Endodermal cell (in vitro differentiated cells): ENCODE measurements at regions not wholly inside any gene's neighbourhood (a gene's known extent, or its start where the extent isn't known, plus 50 kb on each side); places are given as distances from the start of the nearest gene placed in this dataset.

ENCODE experiments used
- DNase-seq: peaks from one replicate; pipeline ENCODE4 v3.0.0-alpha.2; 2017
- H3K27ac ChIP-seq: 2 replicates; pipeline ENCODE4 v1.5.1; 2013; ENCODE audit warnings: mild to moderate bottlenecking, low read depth, low read length, moderate library complexity
- H3K27me3 ChIP-seq: 2 replicates; pipeline ENCODE4 v1.6.1; 2013; ENCODE audit warnings: mild to moderate bottlenecking, low read length, moderate library complexity; ENCODE audit not compliant: insufficient read depth, control insufficient read depth, poor library complexity, severe bottlenecking
- H3K36me3 ChIP-seq: 2 replicates; pipeline ENCODE4 v1.7.0; 2013; ENCODE audit warnings: mild to moderate bottlenecking, low read length, moderate library complexity; ENCODE audit not compliant: control insufficient read depth, insufficient read depth
- H3K4me1 ChIP-seq: one replicate; pipeline ENCODE4 v1.7.0; 2013; ENCODE audit warnings: low read length; ENCODE audit not compliant: control insufficient read depth, insufficient read depth
- H3K4me3 ChIP-seq: 2 replicates; pipeline ENCODE4 v1.5.1; 2013; ENCODE audit warnings: mild to moderate bottlenecking, low read length, moderate library complexity
- H3K9ac ChIP-seq: 2 replicates; pipeline ENCODE4 v1.6.1; 2013; ENCODE audit warnings: mild to moderate bottlenecking, low read length, moderate library complexity; ENCODE audit not compliant: poor library complexity, severe bottlenecking; ENCODE audit errors: extremely low read depth
- H3K9me3 ChIP-seq: 2 replicates; pipeline ENCODE4 v1.6.1; 2013; ENCODE audit warnings: mild to moderate bottlenecking, low read length, moderate library complexity; ENCODE audit not compliant: control insufficient read depth
- H3K27ac Mint-ChIP-seq: 2 replicates; pipeline ENCODE4 v1.8.0; 2020; ENCODE audit warnings: mixed read lengths
- H3K27me3 Mint-ChIP-seq: 2 replicates; pipeline ENCODE4 v1.8.0; 2021; ENCODE audit warnings: mild to moderate bottlenecking, mixed read lengths; ENCODE audit not compliant: insufficient read depth
- H3K36me3 Mint-ChIP-seq: 2 replicates; pipeline ENCODE4 v1.8.0; 2020; ENCODE audit warnings: low read depth, mixed read lengths
- H3K4me1 Mint-ChIP-seq: 2 replicates; pipeline ENCODE4 v1.8.0; 2020; ENCODE audit warnings: mixed read lengths
- H3K4me3 Mint-ChIP-seq: 2 replicates; pipeline ENCODE4 v1.8.0; 2020; ENCODE audit warnings: mild to moderate bottlenecking, moderate library complexity, mixed read lengths
- H3K9me3 Mint-ChIP-seq: 2 replicates; pipeline ENCODE4 v1.8.0; 2020; ENCODE audit warnings: mild to moderate bottlenecking, mixed read lengths
- WGBS, 2 experiments: methylation state at CpG; one replicate each; pipeline versions ENCODE4 v1.1.5 to v1.1.7; 2013; ENCODE audit warnings: missing lambda C conversion rate in 2 of 2, mixed read lengths in 1 of 2; ENCODE audit not compliant: insufficient coverage in 1 of 2, insufficient read length in 1 of 2; 5-methylcytosine and 5-hydroxymethylcytosine counted together
- TF ChIP-seq, protein P1 (sequence below): fragments of 200-600 bp; sonication (generic); conservative IDR thresholded peaks from 2 replicates; pipeline ENCODE4 v1.5.0; 2021; ENCODE audit warnings: antibody characterized with exemption, mild to moderate bottlenecking

DNA sequence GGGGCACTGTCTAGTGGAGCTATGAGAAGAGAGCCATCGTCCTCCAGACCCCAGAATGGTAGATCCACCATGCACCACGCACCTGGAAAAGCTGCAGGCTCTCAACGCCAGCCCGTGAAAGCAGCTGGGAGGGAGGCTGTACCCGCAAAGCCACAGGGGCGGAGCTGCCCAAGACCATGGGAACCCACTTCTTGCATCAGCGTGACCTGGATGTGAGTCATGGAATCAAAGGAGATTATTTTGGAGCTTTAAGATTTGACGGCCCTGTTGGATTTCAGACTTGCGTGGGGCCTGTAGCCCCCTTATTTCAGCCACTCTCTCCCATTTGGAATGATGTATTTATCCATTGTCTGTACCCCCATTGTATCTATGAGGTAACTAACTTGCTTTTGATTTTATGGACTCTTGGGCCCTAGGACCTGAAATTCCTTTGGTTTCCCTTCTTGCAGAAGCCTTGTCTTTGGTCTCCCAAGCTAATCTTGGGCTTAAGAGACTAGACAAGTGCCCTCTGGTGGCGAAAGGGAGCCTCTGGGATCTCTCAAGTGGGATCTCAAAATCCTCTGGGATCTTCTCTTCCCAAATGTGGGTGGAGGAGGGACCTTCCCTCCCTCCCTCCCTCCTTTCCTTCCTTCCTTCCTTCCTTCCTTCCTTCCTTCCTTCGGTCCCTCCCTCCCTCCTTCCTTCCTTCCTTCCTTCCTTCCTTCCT is 58.2 kb upstream of the HAPSTR1 start:
- 83 to 96% methylated on average over 7 to 10 of the region's 11 CpGs for WGBS, 2 experiments
- H3K27ac Mint-ChIP-seq: no peak overlapping the region

DNA sequence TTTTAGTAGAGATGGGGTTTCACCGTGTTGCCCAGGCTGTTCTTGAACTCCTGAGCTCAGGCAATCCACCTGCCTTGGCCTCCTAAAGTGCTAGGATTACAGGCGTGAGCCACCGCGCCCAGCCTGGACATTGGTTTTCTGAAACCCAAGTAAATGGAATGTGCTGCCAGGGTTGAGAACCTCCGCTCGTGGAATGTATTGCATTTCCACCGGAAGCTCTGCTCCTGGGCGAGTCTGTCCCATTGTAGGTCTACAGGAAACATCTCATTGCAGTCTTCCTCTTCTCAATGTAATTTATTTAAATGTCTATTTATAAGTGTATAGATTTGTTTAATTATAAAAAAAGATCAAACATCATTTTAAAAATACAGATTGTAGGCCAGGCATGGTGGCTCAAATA is 57.4 kb upstream of the HAPSTR1 start:
- Mint-ChIP-seq H3K27ac (no peak overlapping the region), H3K27me3 (no peaks in the 10 kb centered on the region), H3K4me3 (no peak overlapping the region), H3K36me3 (no peaks in the 10 kb centered on the region), H3K4me1 (peaks cover 1% of the 10 kb centered on the region), H3K9me3 (no peaks in the 10 kb centered on the region)
- Histone ChIP-seq H3K4me3 (no peak overlapping the region), H3K36me3 (no peaks in the 10 kb centered on the region), H3K27me3 (no peaks in the 10 kb centered on the region), H3K27ac (no peak overlapping the region), H3K9ac (no peak overlapping the region), H3K9me3 (no peaks in the 10 kb centered on the region), H3K4me1 (no peaks in the 10 kb centered on the region)
- no peak for DNase-seq
- TF ChIP-seq, protein P1, sequence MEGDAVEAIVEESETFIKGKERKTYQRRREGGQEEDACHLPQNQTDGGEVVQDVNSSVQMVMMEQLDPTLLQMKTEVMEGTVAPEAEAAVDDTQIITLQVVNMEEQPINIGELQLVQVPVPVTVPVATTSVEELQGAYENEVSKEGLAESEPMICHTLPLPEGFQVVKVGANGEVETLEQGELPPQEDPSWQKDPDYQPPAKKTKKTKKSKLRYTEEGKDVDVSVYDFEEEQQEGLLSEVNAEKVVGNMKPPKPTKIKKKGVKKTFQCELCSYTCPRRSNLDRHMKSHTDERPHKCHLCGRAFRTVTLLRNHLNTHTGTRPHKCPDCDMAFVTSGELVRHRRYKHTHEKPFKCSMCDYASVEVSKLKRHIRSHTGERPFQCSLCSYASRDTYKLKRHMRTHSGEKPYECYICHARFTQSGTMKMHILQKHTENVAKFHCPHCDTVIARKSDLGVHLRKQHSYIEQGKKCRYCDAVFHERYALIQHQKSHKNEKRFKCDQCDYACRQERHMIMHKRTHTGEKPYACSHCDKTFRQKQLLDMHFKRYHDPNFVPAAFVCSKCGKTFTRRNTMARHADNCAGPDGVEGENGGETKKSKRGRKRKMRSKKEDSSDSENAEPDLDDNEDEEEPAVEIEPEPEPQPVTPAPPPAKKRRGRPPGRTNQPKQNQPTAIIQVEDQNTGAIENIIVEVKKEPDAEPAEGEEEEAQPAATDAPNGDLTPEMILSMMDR: no peak
- WGBS, 2 experiments: 75 to 82% methylated on average over 4 to 8 of the region's 8 CpGs

More for the DNA sequence above, 58.2 kb upstream of the HAPSTR1 start:
- H3K4me1 ChIP-seq: no peaks in the 10 kb centered on the region
- H3K9me3 ChIP-seq: no peaks in the 10 kb centered on the region
- H3K9ac ChIP-seq: no peak overlapping the region
- Mint-ChIP-seq H3K36me3 (no peaks in the 10 kb centered on the region), H3K27me3 (no peaks in the 10 kb centered on the region), H3K4me3 (no peak overlapping the region), H3K9me3 (no peaks in the 10 kb centered on the region), H3K4me1 (peaks cover 1% of the 10 kb centered on the region)
- H3K4me3 ChIP-seq: no peak overlapping the region
- DNase-seq: peak; percentile 89
- no peaks in the 10 kb centered on the region for H3K36me3 ChIP-seq
- no peak overlapping the region for H3K27ac ChIP-seq
- TF ChIP-seq, protein P1: peak; percentile 85
- H3K27me3 ChIP-seq: no peaks in the 10 kb centered on the region

DNA sequence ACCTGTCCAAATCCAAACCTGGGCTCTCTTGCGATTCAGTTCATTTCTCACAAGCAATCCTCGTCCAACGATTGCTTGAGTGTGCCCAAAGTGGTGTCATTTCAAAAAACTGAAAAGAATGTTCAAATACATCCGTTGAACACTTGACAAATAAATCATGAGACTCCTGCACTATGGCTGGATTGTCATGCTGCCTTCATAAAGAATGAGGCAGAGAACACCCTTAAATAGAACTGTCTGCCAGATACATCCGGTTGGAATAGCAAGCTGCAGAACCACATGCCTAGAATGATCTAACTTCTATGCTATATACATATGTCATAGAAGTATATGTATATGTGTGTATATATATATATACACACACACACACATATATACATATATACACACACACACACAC is 55.4 kb upstream of the HAPSTR1 start:
- WGBS, 2 experiments: 92 to 94% methylated on average over 4 to 5 of the region's 5 CpGs
- Histone ChIP-seq H3K36me3 (no peaks in the 10 kb centered on the region), H3K4me1 (no peaks in the 10 kb centered on the region), H3K4me3 (no peak overlapping the region), H3K27ac (no peak overlapping the region), H3K9me3 (no peaks in the 10 kb centered on the region), H3K9ac (no peak overlapping the region), H3K27me3 (no peaks in the 10 kb centered on the region)
- no peaks in the 10 kb centered on the region for H3K27me3 Mint-ChIP-seq
- H3K9me3 Mint-ChIP-seq: no peaks in the 10 kb centered on the region
- peaks cover 1% of the 10 kb centered on the region for H3K4me1 Mint-ChIP-seq
- no peak overlapping the region for H3K27ac Mint-ChIP-seq
- H3K4me3 Mint-ChIP-seq: no peak overlapping the region
- DNase-seq: no peak
- TF ChIP-seq, protein P1: no peak
- H3K36me3 Mint-ChIP-seq: no peaks in the 10 kb centered on the region
